ENCODE measurements at regions not wholly inside any gene's neighbourhood (a gene's known extent, or its start where the extent isn't known, plus 50 kb on each side); places are given as distances from the start of the nearest gene placed in this dataset.

DNA sequence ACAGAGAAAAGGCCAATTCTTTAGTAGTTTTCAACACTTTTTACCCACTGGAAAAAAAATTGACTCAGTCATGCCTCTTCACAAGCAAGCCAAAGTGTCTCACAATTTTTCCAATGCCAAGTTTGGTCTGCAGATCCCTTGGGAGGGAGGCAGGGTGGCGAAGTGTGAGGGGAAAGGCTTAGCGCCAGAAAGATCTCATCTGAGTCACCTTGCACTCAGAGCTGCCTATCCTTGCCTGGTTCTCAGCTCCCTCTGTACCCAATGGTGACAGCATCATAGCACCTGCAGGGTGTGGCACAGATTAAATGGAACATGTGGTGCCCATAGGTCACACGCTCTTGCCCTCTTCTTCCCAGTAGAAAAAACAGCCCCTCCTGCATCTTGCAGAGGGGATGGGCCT, 55.2 kb upstream of the GYPC start:
- TF ChIP-seq CTCF (IDR thresholded peaks at IDR 0.05; ENCODE audit: low read length) (no peak), EZH2 (IDR thresholded peaks at IDR 0.05; ENCODE audit: borderline replicate concordance, low read length) (no peak)
